ENCODE measurements at regions not wholly inside any gene's neighbourhood (a gene's known extent, or its start where the extent isn't known, plus 50 kb on each side); places are given as distances from the start of the nearest gene placed in this dataset.

DNA sequence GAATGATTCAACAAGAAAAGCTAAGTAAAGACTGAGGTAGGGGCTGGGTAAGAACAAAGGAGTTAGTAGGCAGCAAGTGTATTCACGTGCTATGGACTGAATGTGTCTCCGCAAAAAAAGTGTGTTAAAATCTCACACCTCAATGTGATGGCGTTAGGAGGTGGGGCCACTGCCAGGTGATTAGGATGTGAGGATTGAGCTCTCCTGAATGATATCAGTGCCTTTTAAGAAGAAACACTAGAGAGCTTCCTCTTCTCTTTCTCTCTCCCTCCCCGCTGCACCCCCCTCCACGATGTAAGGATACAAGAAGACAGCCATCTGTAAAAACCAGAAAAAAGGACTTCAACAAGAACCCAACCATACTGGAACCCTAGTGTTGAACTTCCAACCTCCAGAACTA, 396.1 kb upstream of the PLXNA2 start:
- TF ChIP-seq, protein P1, sequence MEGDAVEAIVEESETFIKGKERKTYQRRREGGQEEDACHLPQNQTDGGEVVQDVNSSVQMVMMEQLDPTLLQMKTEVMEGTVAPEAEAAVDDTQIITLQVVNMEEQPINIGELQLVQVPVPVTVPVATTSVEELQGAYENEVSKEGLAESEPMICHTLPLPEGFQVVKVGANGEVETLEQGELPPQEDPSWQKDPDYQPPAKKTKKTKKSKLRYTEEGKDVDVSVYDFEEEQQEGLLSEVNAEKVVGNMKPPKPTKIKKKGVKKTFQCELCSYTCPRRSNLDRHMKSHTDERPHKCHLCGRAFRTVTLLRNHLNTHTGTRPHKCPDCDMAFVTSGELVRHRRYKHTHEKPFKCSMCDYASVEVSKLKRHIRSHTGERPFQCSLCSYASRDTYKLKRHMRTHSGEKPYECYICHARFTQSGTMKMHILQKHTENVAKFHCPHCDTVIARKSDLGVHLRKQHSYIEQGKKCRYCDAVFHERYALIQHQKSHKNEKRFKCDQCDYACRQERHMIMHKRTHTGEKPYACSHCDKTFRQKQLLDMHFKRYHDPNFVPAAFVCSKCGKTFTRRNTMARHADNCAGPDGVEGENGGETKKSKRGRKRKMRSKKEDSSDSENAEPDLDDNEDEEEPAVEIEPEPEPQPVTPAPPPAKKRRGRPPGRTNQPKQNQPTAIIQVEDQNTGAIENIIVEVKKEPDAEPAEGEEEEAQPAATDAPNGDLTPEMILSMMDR (conservative IDR thresholded peaks at IDR 0.05 in 1 of 2, IDR thresholded peaks at IDR 0.05 in 1 of 2; ENCODE audit: extremely low read depth in 1 of 2, insufficient read depth in 1 of 2, low read depth in 1 of 2, low read length in 2 of 2): no peak
- TF ChIP-seq EZH2 (IDR thresholded peaks at IDR 0.05; ENCODE audit: borderline replicate concordance, low read length): no peak
